Activated CD4-positive, alpha-beta T cell treated with anti-CD3 and anti-CD28 coated beads for 36 hours (primary cell): ENCODE measurements at regions not wholly inside any gene's neighbourhood (a gene's known extent, or its start where the extent isn't known, plus 50 kb on each side); places are given as distances from the start of the nearest gene placed in this dataset.

Experiments
- ATAC-seq: fragments of 200-7000 bp; cut with Tn5 transposase; one replicate; pipeline ENCODE4 v1.10.0; 2021; ENCODE audit warnings: mild to moderate bottlenecking, moderate library complexity
- CTCF ChIA-PET: fragments of 350-600 bp; sonication (Branson Sonifier 250); formaldehyde crosslinking; loops from one replicate; lab custom pipeline; 2021; ENCODE audit warnings: antibody characterized with exemption; lab: Charles Lee
- POLR2A ChIA-PET: fragments of 350-600 bp; sonication (Branson Sonifier 250); formaldehyde crosslinking; loops from one replicate; lab custom pipeline; 2021; ENCODE audit warnings: antibody characterized with exemption, inconsistent platforms; lab: Charles Lee
- DNase-seq: peaks from one replicate; pipeline ENCODE4 v3.0.0-alpha.2; 2020
- H3K27ac Mint-ChIP-seq: one replicate; pipeline ENCODE4 v1.8.0; 2021; ENCODE audit warnings: mixed read lengths
- H3K27me3 Mint-ChIP-seq: one replicate; pipeline ENCODE4 v1.8.0; 2021; ENCODE audit warnings: mixed read lengths
- H3K36me3 Mint-ChIP-seq: one replicate; pipeline ENCODE4 v1.8.0; 2021; ENCODE audit warnings: low read depth, mixed read lengths
- H3K4me1 Mint-ChIP-seq: one replicate; pipeline ENCODE4 v1.8.0; 2021; ENCODE audit warnings: mixed read lengths
- H3K4me3 Mint-ChIP-seq: one replicate; pipeline ENCODE4 v1.8.0; 2021; ENCODE audit warnings: mild to moderate bottlenecking, moderate library complexity, mixed read lengths
- H3K9me3 Mint-ChIP-seq: one replicate; pipeline ENCODE4 v1.8.0; 2021; ENCODE audit warnings: low read depth, mixed read lengths
- intact Hi-C, 2 experiments: fragments of 100-400 bp; cut with DNase I in 1 of 2; cut with micrococcal nuclease in 1 of 2; formaldehyde crosslinking; loops; one replicate each; pipeline versions ENCODE4 v1.14.2 to v1.15.1; 2022 to 2024; cut with DNase I, micrococcal nuclease

GRCh38 chr11:33452836-33453624 is 195.8 kb downstream of the HIPK3 start:
- CTCF ChIA-PET, result no interaction called here
- Mint-ChIP-seq H3K27me3 (peaks cover 16% of the 10 kb centered on the region), H3K4me1 (no peaks in the 10 kb centered on the region), H3K4me3 (no peak overlapping the region), H3K36me3 (no peaks in the 10 kb centered on the region), H3K9me3 (no peaks in the 10 kb centered on the region), H3K27ac (no peak overlapping the region)
- intact Hi-C loops, result no loop called here
- DNase-seq (no peak), ATAC-seq (no peak)
- POLR2A ChIA-PET, result no interaction called here

GRCh38 chr11:33451364-33451763 is 194.2 kb downstream of the HIPK3 start:
- Mint-ChIP-seq H3K4me3 (no peak overlapping the region), H3K36me3 (no peaks in the 10 kb centered on the region)

GRCh38 chr11:33449798-33450197 is 192.6 kb downstream of the HIPK3 start:
- ChIA-PET CTCF (interaction anchor here (0.6 kb wide), 1 partner anchor 501 kb away, joined by 3 read pairs; no protein-coding TSS in a partner anchor), POLR2A (no interaction called here)
- DNase-seq, result no peak
- peaks cover 11% of the 10 kb centered on the region for H3K27me3 Mint-ChIP-seq
- no peak for ATAC-seq
- no peaks in the 10 kb centered on the region for H3K36me3 Mint-ChIP-seq
- no peak overlapping the region for H3K27ac Mint-ChIP-seq
- no peaks in the 10 kb centered on the region for H3K4me1 Mint-ChIP-seq
- H3K4me3 Mint-ChIP-seq, result no peak overlapping the region
- H3K9me3 Mint-ChIP-seq, result no peaks in the 10 kb centered on the region
- intact Hi-C loops, result no loop called here

More at GRCh38 chr11:33451364-33451763, 194.2 kb downstream of the HIPK3 start:
- intact Hi-C loops, result no loop called here
- Mint-ChIP-seq H3K9me3 (no peaks in the 10 kb centered on the region), H3K4me1 (no peaks in the 10 kb centered on the region), H3K27me3 (peaks cover 13% of the 10 kb centered on the region), H3K27ac (no peak overlapping the region)
- ChIA-PET CTCF (no interaction called here), POLR2A (interaction anchor here (0.6 kb wide), 1 partner anchor 258 kb away, joined by 5 read pairs; no protein-coding TSS in a partner anchor)
- DNase-seq, result no peak
- ATAC-seq, result no peak

GRCh38 chr11:33448461-33449130 is 191.4 kb downstream of the HIPK3 start:
- no peak for ATAC-seq
- Mint-ChIP-seq H3K4me1 (no peaks in the 10 kb centered on the region), H3K27ac (no peak overlapping the region), H3K4me3 (no peak overlapping the region), H3K9me3 (no peaks in the 10 kb centered on the region), H3K27me3 (peaks cover 16% of the 10 kb centered on the region), H3K36me3 (no peaks in the 10 kb centered on the region)
- DNase-seq, result no peak
- ChIA-PET CTCF (no interaction called here), POLR2A (no interaction called here)
- intact Hi-C loops, result no loop called here

GRCh38 chr11:33445761-33446161 is 188.6 kb downstream of the HIPK3 start:
- Mint-ChIP-seq H3K4me3 (no peak overlapping the region), H3K27me3 (peaks cover 8% of the 10 kb centered on the region), H3K4me1 (no peaks in the 10 kb centered on the region), H3K36me3 (no peaks in the 10 kb centered on the region), H3K9me3 (no peaks in the 10 kb centered on the region), H3K27ac (no peak overlapping the region)
- CTCF ChIA-PET, result no interaction called here
- intact Hi-C loops, result no loop called here
- POLR2A ChIA-PET, result no interaction called here
- ATAC-seq, result no peak
- no peak for DNase-seq

GRCh38 chr11:33444835-33445594 is 187.8 kb downstream of the HIPK3 start:
- Mint-ChIP-seq H3K4me1 (no peaks in the 10 kb centered on the region), H3K9me3 (no peaks in the 10 kb centered on the region), H3K36me3 (no peaks in the 10 kb centered on the region), H3K27me3 (peaks cover 7% of the 10 kb centered on the region), H3K4me3 (no peak overlapping the region), H3K27ac (no peak overlapping the region)
- DNase-seq (no peak), ATAC-seq (no peak)
- CTCF ChIA-PET, result no interaction called here
- POLR2A ChIA-PET, result no interaction called here
- intact Hi-C loops, result no loop called here

- no peaks in the 10 kb centered on the region for H3K4me1 Mint-ChIP-seq
- ChIA-PET CTCF (interaction anchor here (0.9 to 1.5 kb wide), 2 partner anchors 82 to 278 kb away, joined by 3 read pairs; no protein-coding TSS in a partner anchor), POLR2A (interaction anchor here (0.7 kb wide), 1 partner anchor 673 kb away, joined by 3 read pairs; no protein-coding TSS in a partner anchor)
Observed at GRCh38 chr11:33443684-33444083, 186.5 kb downstream of the HIPK3 start.

GRCh38 chr11:33438301-33438700 is 181.1 kb downstream of the HIPK3 start:
- Mint-ChIP-seq H3K4me3 (no peak overlapping the region), H3K9me3 (peaks cover 4% of the 10 kb centered on the region), H3K4me1 (no peaks in the 10 kb centered on the region), H3K36me3 (no peaks in the 10 kb centered on the region), H3K27ac (no peak overlapping the region), H3K27me3 (peaks cover 2% of the 10 kb centered on the region)
- DNase-seq (no peak), ATAC-seq (no peak)
- ChIA-PET POLR2A (interaction anchor here (0.6 kb wide), 1 partner anchor 531 kb away, joined by 4 read pairs; no protein-coding TSS in a partner anchor), CTCF (no interaction called here)
- intact Hi-C loops, result no loop called here

More at GRCh38 chr11:33443684-33444083, 186.5 kb downstream of the HIPK3 start:
- intact Hi-C loops, result no loop called here
- H3K27ac Mint-ChIP-seq, result no peak overlapping the region
- H3K4me3 Mint-ChIP-seq, result no peak overlapping the region
- peaks cover 7% of the 10 kb centered on the region for H3K27me3 Mint-ChIP-seq
- H3K9me3 Mint-ChIP-seq, result no peaks in the 10 kb centered on the region
- DNase-seq (no peak), ATAC-seq (no peak)
- no peaks in the 10 kb centered on the region for H3K36me3 Mint-ChIP-seq

- no peaks in the 10 kb centered on the region for H3K36me3 Mint-ChIP-seq
Observed at GRCh38 chr11:33437529-33437928, 180.3 kb downstream of the HIPK3 start.

GRCh38 chr11:33435216-33435615 is 178.0 kb downstream of the HIPK3 start:
- ATAC-seq, result no peak
- Mint-ChIP-seq H3K9me3 (peaks cover 4% of the 10 kb centered on the region), H3K4me1 (no peaks in the 10 kb centered on the region), H3K27me3 (peaks cover 3% of the 10 kb centered on the region), H3K4me3 (no peak overlapping the region), H3K36me3 (no peaks in the 10 kb centered on the region), H3K27ac (no peak overlapping the region)
- DNase-seq, result no peak
- ChIA-PET POLR2A (no interaction called here), CTCF (no interaction called here)
- intact Hi-C loops, result no loop called here

More at GRCh38 chr11:33437529-33437928, 180.3 kb downstream of the HIPK3 start:
- H3K27ac Mint-ChIP-seq, result no peak overlapping the region
- H3K4me3 Mint-ChIP-seq, result no peak overlapping the region
- peaks cover 4% of the 10 kb centered on the region for H3K9me3 Mint-ChIP-seq
- H3K4me1 Mint-ChIP-seq, result no peaks in the 10 kb centered on the region
- no peaks in the 10 kb centered on the region for H3K27me3 Mint-ChIP-seq
- intact Hi-C loops, result no loop called here
- ATAC-seq, result no peak
- ChIA-PET CTCF (no interaction called here), POLR2A (no interaction called here)
- no peak for DNase-seq

GRCh38 chr11:33434294-33434693 is 177.1 kb downstream of the HIPK3 start:
- Mint-ChIP-seq H3K27me3 (peaks cover 8% of the 10 kb centered on the region), H3K36me3 (no peaks in the 10 kb centered on the region), H3K27ac (no peak overlapping the region), H3K9me3 (peaks cover 4% of the 10 kb centered on the region), H3K4me1 (no peaks in the 10 kb centered on the region), H3K4me3 (no peak overlapping the region)
- POLR2A ChIA-PET, result no interaction called here
- CTCF ChIA-PET, result interaction anchor here (0.6 kb wide), 1 partner anchor 260 kb away, joined by 3 read pairs; no protein-coding TSS in a partner anchor
- DNase-seq (no peak), ATAC-seq (no peak)
- intact Hi-C loops, result no loop called here
